ENCODE measurements at regions not wholly inside any gene's neighbourhood (a gene's known extent, or its start where the extent isn't known, plus 50 kb on each side); places are given as distances from the start of the nearest gene placed in this dataset.
"Not testable (repeated sequence)": the region's sequence is repeated elsewhere in the genome, so short reads cannot be mapped to it uniquely, and the experiment has no call there.

DNA sequence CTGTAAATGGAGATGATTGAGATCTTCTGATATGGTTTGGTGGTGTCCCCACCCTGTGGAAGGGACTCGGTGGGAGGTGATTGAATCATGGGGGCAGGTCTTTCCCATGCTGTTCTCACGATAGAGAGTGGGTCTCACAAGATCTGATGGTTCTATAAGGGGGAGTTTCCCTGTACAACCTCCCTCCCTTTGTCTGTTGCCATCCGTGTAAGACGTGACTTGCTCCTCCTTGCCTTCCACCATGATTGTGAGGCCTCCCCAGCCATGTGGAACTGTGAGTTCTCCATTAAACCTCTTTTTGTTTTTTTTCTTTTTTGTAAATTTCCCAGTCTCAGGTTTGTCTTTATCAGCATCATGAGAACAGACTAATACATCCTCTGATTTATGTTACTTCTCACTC is 55.1 kb upstream of the PAGE5 start:
- not testable (repeated sequence) for TF ChIP-seq POLR2AphosphoS5 (IDR thresholded peaks at IDR 0.05; ENCODE audit: borderline replicate concordance, low read depth, low read length); EZH2 (IDR thresholded peaks at IDR 0.05)
